ENCODE measurements at regions not wholly inside any gene's neighbourhood (a gene's known extent, or its start where the extent isn't known, plus 50 kb on each side); places are given as distances from the start of the nearest gene placed in this dataset.
"Not testable (repeated sequence)": the region's sequence is repeated elsewhere in the genome, so short reads cannot be mapped to it uniquely, and the experiment has no call there.

- no peak for DNase-seq (ENCODE audit: low spot score)
- intact Hi-C loops (cut with DNase I) = no loop called here
These were observed 142.2 kb upstream of the RFLNA start for GRCh38 chr12:124152731-124153130.

GRCh38 chr12:124153392-124153791 is 141.5 kb upstream of the RFLNA start:
- no peak for DNase-seq (ENCODE audit: low spot score)
- intact Hi-C loops (cut with DNase I) = no loop called here

GRCh38 chr12:124157406-124157805 is 137.5 kb upstream of the RFLNA start:
- no peak for DNase-seq (ENCODE audit: low spot score)
- intact Hi-C loops (cut with DNase I) = no loop called here

- intact Hi-C loops (cut with DNase I) = no loop called here
- DNase-seq (ENCODE audit: low spot score) = no peak
These were observed 135.2 kb upstream of the RFLNA start for GRCh38 chr12:124159655-124160054.

- no peak for DNase-seq (ENCODE audit: low spot score)
- intact Hi-C loops (cut with DNase I) = no loop called here
These were observed 134.7 kb upstream of the RFLNA start for GRCh38 chr12:124160097-124160756.

GRCh38 chr12:124161402-124161801 is 133.5 kb upstream of the RFLNA start:
- intact Hi-C loops (cut with DNase I); DNase-seq (ENCODE audit: low spot score): not testable (repeated sequence)

GRCh38 chr12:124162151-124163110 is 132.5 kb upstream of the RFLNA start:
- no peak for DNase-seq (ENCODE audit: low spot score)
- intact Hi-C loops (cut with DNase I) = no loop called here

GRCh38 chr12:124165695-124166094 is 129.2 kb upstream of the RFLNA start:
- peak; percentile 3 for DNase-seq (ENCODE audit: low spot score)
- intact Hi-C loops (cut with DNase I) = no loop called here

GRCh38 chr12:124167141-124167540 is 127.8 kb upstream of the RFLNA start:
- intact Hi-C loops (cut with DNase I) = no loop called here

GRCh38 chr12:124168016-124168786 is 126.7 kb upstream of the RFLNA start:
- intact Hi-C loops (cut with DNase I) = no loop called here
- DNase-seq (ENCODE audit: low spot score) = no peak

More at GRCh38 chr12:124167141-124167540, 127.8 kb upstream of the RFLNA start:
- DNase-seq (ENCODE audit: low spot score) = peak; percentile 56

- intact Hi-C loops (cut with DNase I) = no loop called here
- no peak for DNase-seq (ENCODE audit: low spot score)
These were observed 125.2 kb upstream of the RFLNA start for GRCh38 chr12:124169577-124170284.

- DNase-seq (ENCODE audit: low spot score) = no peak
- intact Hi-C loops (cut with DNase I) = no loop called here
These were observed 124.1 kb upstream of the RFLNA start for GRCh38 chr12:124170760-124171159.

GRCh38 chr12:124171231-124171979 is 123.5 kb upstream of the RFLNA start:
- intact Hi-C loops (cut with DNase I) = no loop called here
- DNase-seq (ENCODE audit: low spot score) = no peak

- no peak for DNase-seq (ENCODE audit: low spot score)
These were observed 122.3 kb upstream of the RFLNA start for GRCh38 chr12:124172636-124173035.

GRCh38 chr12:124173692-124174091 is 121.2 kb upstream of the RFLNA start:
- intact Hi-C loops (cut with DNase I) = no loop called here
- no peak for DNase-seq (ENCODE audit: low spot score)

More at GRCh38 chr12:124172636-124173035, 122.3 kb upstream of the RFLNA start:
- intact Hi-C loops (cut with DNase I) = no loop called here

GRCh38 chr12:124174451-124175348 is 120.2 kb upstream of the RFLNA start:
- DNase-seq (ENCODE audit: low spot score) = no peak
- intact Hi-C loops (cut with DNase I) = no loop called here

GRCh38 chr12:124175704-124176103 is 119.2 kb upstream of the RFLNA start:
- DNase-seq (ENCODE audit: low spot score) = no peak
- intact Hi-C loops (cut with DNase I) = no loop called here
